ENCODE measurements at regions not wholly inside any gene's neighbourhood (a gene's known extent, or its start where the extent isn't known, plus 50 kb on each side); places are given as distances from the start of the nearest gene placed in this dataset.

DNA sequence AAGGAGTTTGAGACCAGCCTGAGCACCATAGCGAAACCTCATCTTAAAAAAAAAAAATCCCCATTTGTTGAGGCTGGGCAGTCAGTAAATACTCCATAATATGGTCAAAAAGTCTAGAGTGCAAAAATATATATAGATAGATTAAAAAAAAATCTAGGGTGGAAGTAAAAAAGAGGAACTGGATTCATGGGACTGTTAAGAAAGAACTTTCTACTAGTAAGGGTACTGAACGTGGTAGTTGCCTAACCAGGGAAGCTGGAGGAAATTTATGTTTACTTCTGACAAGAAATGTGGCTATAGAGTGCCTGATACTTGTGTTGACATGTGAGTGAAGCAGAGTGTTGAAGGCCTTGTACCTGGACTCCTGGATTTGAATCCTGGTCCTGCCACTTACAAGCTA is 265.9 kb upstream of the FAM78B start:
- no peaks in the 10 kb centered on the region for H3K27me3 ChIP-seq (ENCODE audit: control insufficient read depth in 1 of 2, insufficient read depth in 2 of 2, low read length in 2 of 2)
- POLR2A ChIA-PET, result no interaction called here
- TF ChIP-seq, protein P1, sequence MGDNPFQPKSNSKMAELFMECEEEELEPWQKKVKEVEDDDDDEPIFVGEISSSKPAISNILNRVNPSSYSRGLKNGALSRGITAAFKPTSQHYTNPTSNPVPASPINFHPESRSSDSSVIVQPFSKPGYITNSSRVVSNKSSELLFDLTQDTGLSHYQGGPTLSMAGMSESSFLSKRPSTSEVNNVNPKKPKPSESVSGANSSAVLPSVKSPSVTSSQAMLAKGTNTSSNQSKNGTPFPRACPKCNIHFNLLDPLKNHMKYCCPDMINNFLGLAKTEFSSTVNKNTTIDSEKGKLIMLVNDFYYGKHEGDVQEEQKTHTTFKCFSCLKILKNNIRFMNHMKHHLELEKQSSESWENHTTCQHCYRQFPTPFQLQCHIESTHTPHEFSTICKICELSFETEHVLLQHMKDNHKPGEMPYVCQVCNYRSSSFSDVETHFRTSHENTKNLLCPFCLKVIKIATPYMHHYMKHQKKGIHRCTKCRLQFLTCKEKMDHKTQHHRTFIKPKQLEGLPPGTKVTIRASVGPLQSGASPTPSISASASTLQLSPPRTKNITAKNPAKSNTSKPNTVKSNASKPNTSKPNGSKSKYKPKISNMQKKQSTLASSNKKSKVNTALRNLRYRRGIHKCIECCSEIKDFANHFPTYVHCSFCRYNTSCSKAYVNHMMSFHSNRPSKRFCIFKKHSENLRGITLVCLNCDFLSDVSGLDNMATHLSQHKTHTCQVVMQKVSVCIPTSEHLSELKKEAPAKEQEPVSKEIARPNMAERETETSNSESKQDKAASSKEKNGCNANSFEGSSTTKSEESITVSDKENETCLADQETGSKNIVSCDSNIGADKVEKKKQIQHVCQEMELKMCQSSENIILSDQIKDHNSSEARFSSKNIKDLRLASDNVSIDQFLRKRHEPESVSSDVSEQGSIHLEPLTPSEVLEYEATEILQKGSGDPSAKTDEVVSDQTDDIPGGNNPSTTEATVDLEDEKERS (CRISPR knock-in tag; IDR thresholded peaks at IDR 0.05), result no peak
- TF ChIP-seq YEATS4 (CRISPR knock-in tag; IDR thresholded peaks at IDR 0.05; ENCODE audit: borderline replicate concordance) (no peak), GATAD2A (CRISPR knock-in tag; IDR thresholded peaks at IDR 0.05) (no peak), TMF1 (CRISPR knock-in tag; IDR thresholded peaks at IDR 0.05; ENCODE audit: low read depth) (no peak), ZNF7 (CRISPR knock-in tag; IDR thresholded peaks at IDR 0.05) (no peak), ZSCAN25 (CRISPR knock-in tag; IDR thresholded peaks at IDR 0.05) (no peak), ZNF256 (CRISPR knock-in tag; conservative IDR thresholded peaks at IDR 0.05) (no peak), NFE2L1 (CRISPR knock-in tag; IDR thresholded peaks at IDR 0.05; ENCODE audit: borderline replicate concordance) (no peak), BHLHE40 (IDR thresholded peaks at IDR 0.05; ENCODE audit: low read length) (no peak), TEAD3 (CRISPR knock-in tag; optimal IDR thresholded peaks at IDR 0.05; ENCODE audit: borderline replicate concordance) (no peak), ZNF574 (CRISPR knock-in tag; IDR thresholded peaks at IDR 0.05) (no peak), CHD2 (IDR thresholded peaks at IDR 0.05; ENCODE audit: low read depth, low read length) (no peak), ZEB1 (IDR thresholded peaks at IDR 0.05; ENCODE audit: insufficient replicate concordance, low read depth) (no peak), ZNF383 (CRISPR knock-in tag; IDR thresholded peaks at IDR 0.05; ENCODE audit: borderline replicate concordance) (no peak), NR3C1 (CRISPR knock-in tag; IDR thresholded peaks at IDR 0.05) (no peak), DZIP1 (CRISPR knock-in tag; IDR thresholded peaks at IDR 0.05) (no peak)
- TF ChIP-seq, protein P2, sequence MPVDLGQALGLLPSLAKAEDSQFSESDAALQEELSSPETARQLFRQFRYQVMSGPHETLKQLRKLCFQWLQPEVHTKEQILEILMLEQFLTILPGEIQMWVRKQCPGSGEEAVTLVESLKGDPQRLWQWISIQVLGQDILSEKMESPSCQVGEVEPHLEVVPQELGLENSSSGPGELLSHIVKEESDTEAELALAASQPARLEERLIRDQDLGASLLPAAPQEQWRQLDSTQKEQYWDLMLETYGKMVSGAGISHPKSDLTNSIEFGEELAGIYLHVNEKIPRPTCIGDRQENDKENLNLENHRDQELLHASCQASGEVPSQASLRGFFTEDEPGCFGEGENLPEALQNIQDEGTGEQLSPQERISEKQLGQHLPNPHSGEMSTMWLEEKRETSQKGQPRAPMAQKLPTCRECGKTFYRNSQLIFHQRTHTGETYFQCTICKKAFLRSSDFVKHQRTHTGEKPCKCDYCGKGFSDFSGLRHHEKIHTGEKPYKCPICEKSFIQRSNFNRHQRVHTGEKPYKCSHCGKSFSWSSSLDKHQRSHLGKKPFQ (CRISPR knock-in tag; IDR thresholded peaks at IDR 0.05; ENCODE audit: insufficient replicate concordance), result no peak

More for the DNA sequence above, 265.9 kb upstream of the FAM78B start:
- intact Hi-C loops (cut with micrococcal nuclease; ENCODE audit: unreplicated experiment), result loop anchor here (1.0 kb wide), 1 partner anchor 831 kb away; no protein-coding TSS in a partner anchor
- no TSS peak for BruUV-seq (replicated peaks)
- in situ Hi-C loops (cut with HindIII; ENCODE audit: extremely low pct_ligation_motif_present, low pct_unique_long_range_greater_than_20kb), result loop anchor here (10.0 kb wide), 1 partner anchor 498 kb away; no protein-coding TSS in a partner anchor
- Histone ChIP-seq H4K20me1 (ENCODE audit: insufficient read depth, low read length) (no peaks in the 10 kb centered on the region), H3K9me3 (ENCODE audit: low read length) (no peaks in the 10 kb centered on the region), H2AFZ (ENCODE audit: low read length) (no peak overlapping the region), H3K4me2 (ENCODE audit: low read depth, low read length) (no peak overlapping the region), H3K36me3 (replicated peaks in 1 of 2; ENCODE audit: control insufficient read depth in 1 of 2, insufficient read depth in 2 of 2, low read length in 2 of 2) (no peaks in the 10 kb centered on the region), H3K79me2 (ENCODE audit: insufficient read depth, low read length) (no peaks in the 10 kb centered on the region), H3K9ac (ENCODE audit: insufficient read depth, low read depth, low read length) (no peak overlapping the region), H3K27ac (ENCODE audit: extremely low read length, insufficient read depth, low read length) (no peak overlapping the region), H3K4me1 (ENCODE audit: insufficient read depth, low read length) (no peaks in the 10 kb centered on the region), H3K4me3 (replicated peaks in 1 of 3; ENCODE audit: insufficient read depth in 1 of 3, low read depth in 2 of 3, low read length in 3 of 3) (no peak overlapping the region)
- no peak for FAIRE-seq
- 15% methylated on average over 2 of the region's 2 CpGs for WGBS (ENCODE audit: low lambda C conversion rate)
- DNase-seq (ENCODE audit: low spot score), result no peak
- CTCF ChIA-PET (ENCODE audit: low intra/inter-chr PET ratio, low total read pairs), result interaction anchor here (2.4 kb wide), 1 partner anchor 504 kb away, joined by 16 read pairs; no protein-coding TSS in a partner anchor
- ATAC-seq, result no peak

Data from HepG2 (cell line).